ENCODE measurements at regions not wholly inside any gene's neighbourhood (a gene's known extent, or its start where the extent isn't known, plus 50 kb on each side); places are given as distances from the start of the nearest gene placed in this dataset.

- TF ChIP-seq CREB1 (CRISPR knock-in tag; IDR thresholded peaks at IDR 0.05): no peak
- TF ChIP-seq ZBTB21 (CRISPR knock-in tag; IDR thresholded peaks at IDR 0.05; ENCODE audit: borderline replicate concordance): no peak
Observed at GRCh38 chr7:20963556-20964280, 177.0 kb upstream of the SP8 start.
